Subcutaneous abdominal adipose tissue (tissue), 5 donors: ENCODE measurements at regions not wholly inside any gene's neighbourhood (a gene's known extent, or its start where the extent isn't known, plus 50 kb on each side); places are given as distances from the start of the nearest gene placed in this dataset.

Experiments used
- H3K27ac ChIP-seq: one replicate; pipeline ENCODE4 v1.7.0; 2013; ENCODE audit warnings: low read depth, mild to moderate bottlenecking, inconsistent platforms, low read length, moderate library complexity
- H3K27me3 ChIP-seq, 5 donors: one replicate each; pipeline ENCODE4 v1.7.0; 2013; ENCODE audit warnings: low read length in 5 of 5, inconsistent platforms in 1 of 5; ENCODE audit not compliant: control insufficient read depth in 5 of 5, insufficient read depth in 4 of 5
- H3K36me3 ChIP-seq, 5 donors: one replicate each; pipeline ENCODE4 v1.7.0; 2013; ENCODE audit warnings: low read length in 5 of 5; ENCODE audit not compliant: control insufficient read depth in 5 of 5, insufficient read depth in 5 of 5
- H3K4me1 ChIP-seq, 5 donors: one replicate each; pipeline ENCODE4 v1.7.0; 2013; ENCODE audit warnings: low read length in 5 of 5, mild to moderate bottlenecking in 3 of 5, moderate library complexity in 1 of 5; ENCODE audit not compliant: control insufficient read depth in 5 of 5, insufficient read depth in 5 of 5
- H3K4me3 ChIP-seq, 5 donors: one replicate each; pipeline ENCODE4 v1.7.0; 2013; ENCODE audit warnings: low read length in 5 of 5, low read depth in 1 of 5
- H3K9ac ChIP-seq, 5 donors: one replicate each; pipeline ENCODE4 v1.7.0; 2013; ENCODE audit warnings: low read length in 5 of 5, mild to moderate bottlenecking in 4 of 5, moderate library complexity in 3 of 5
- H3K9me3 ChIP-seq, 5 donors: one replicate each; pipeline ENCODE4 v1.7.0; 2013; ENCODE audit warnings: low read length in 5 of 5; ENCODE audit not compliant: control insufficient read depth in 5 of 5
- donor health status: healthy.
- donor health status: healthy.
- donor health status: healthy.
- donor health status: healthy.
- donor health status: healthy.

DNA sequence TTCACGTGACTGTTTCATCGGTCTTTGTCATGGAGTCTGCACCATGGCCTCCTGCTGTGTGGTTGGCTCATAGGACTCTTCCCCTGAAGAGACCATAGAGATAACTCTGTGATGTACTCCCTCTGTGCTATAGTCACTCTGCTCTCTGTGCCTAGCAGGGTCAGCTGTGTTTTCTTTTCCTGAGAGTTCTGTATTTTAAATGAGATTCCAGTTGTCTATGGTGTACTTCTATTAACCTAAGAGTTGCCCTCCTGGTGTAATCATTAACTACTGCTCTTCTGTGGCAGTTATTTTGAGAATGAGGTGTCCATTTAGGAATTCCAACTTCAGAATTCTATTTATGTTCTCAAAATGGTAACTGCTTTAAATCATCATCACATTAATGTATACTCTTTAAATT, 114.5 kb upstream of the ARPP21 start:
- no peaks in the 10 kb centered on the region for H3K27me3 ChIP-seq
- no peaks in the 10 kb centered on the region for H3K36me3 ChIP-seq
- no peak overlapping the region for H3K9ac ChIP-seq
- H3K4me1 ChIP-seq: peaks cover 0 to 4% (median 0%) of the 10 kb centered on the region in 5 donors
- no peaks in the 10 kb centered on the region for H3K9me3 ChIP-seq
- H3K27ac ChIP-seq: no peak overlapping the region
- no peak overlapping the region for H3K4me3 ChIP-seq

DNA sequence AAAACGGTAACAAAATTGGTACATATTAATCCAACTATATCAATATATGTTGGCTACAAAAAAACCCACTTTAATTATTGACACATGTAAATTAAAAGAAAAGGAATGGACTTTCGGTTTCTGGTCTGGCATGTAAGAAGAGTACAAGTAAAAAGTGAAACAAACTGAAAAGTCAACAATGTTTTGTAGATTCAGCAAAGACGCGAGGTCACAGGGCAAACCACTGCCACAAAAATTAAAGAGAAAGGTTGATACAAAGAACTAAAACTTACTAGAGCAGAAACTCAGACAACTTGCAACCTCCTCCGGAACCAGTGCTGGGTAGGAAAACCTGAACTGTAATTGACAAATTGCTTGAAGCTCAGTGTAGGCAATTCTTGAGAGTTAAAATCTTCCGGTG, 110.6 kb upstream of the ARPP21 start:
- Histone ChIP-seq H3K9me3 (no peaks in the 10 kb centered on the region), H3K4me3 (no peak overlapping the region), H3K27me3 (no peaks in the 10 kb centered on the region), H3K9ac (no peak overlapping the region), H3K27ac (no peak overlapping the region), H3K36me3 (no peaks in the 10 kb centered on the region), H3K4me1 (peaks cover 0 to 4% (median 0%) of the 10 kb centered on the region in 5 donors)

DNA sequence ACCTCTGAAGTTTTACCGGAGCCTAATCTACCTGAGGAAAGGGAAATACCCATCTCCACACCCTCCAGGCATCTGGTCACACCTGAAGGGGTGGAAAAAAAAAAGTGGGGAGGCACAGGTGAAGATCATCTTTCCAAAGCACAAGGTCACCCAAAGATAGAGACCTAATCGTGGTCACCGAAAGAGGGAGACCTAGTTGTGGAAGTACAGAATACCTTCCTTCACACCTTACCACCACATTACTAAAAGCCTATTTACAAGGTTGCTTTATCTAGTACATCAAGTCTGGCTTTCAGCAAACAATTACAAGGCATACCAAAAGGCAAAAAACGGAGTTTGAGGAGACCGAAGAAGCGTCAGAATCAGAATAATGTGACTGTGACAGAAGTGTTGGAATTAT, 110.0 kb upstream of the ARPP21 start:
- H3K4me3 ChIP-seq: no peak overlapping the region
- no peak overlapping the region for H3K9ac ChIP-seq
- H3K9me3 ChIP-seq: no peaks in the 10 kb centered on the region
- H3K27me3 ChIP-seq: no peaks in the 10 kb centered on the region
- H3K27ac ChIP-seq: no peak overlapping the region
- no peaks in the 10 kb centered on the region for H3K4me1 ChIP-seq
- H3K36me3 ChIP-seq: no peaks in the 10 kb centered on the region

DNA sequence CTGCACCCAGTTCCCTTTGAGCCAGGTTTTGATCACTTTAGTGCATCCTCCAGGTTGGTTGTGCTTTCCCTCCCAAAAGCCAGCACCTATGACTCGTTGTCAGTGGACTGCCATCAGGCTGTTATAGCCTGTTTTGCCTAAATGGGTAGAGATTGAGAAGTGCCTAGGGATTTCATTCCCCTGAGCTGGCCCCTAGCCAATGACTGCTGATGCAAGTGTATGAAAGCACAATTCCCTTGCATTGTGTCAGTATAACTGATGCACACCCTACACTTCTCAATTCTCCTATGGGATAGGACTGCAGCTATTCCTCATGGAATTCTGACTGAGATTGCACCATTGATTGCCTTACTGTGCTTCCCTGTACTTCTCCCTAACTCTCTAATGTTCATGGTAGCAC, 102.1 kb upstream of the ARPP21 start:
- Histone ChIP-seq H3K36me3 (no peaks in the 10 kb centered on the region), H3K27ac (no peak overlapping the region), H3K4me1 (no peaks in the 10 kb centered on the region), H3K9ac (no peak overlapping the region), H3K4me3 (no peak overlapping the region), H3K27me3 (no peaks in the 10 kb centered on the region), H3K9me3 (no peaks in the 10 kb centered on the region)

DNA sequence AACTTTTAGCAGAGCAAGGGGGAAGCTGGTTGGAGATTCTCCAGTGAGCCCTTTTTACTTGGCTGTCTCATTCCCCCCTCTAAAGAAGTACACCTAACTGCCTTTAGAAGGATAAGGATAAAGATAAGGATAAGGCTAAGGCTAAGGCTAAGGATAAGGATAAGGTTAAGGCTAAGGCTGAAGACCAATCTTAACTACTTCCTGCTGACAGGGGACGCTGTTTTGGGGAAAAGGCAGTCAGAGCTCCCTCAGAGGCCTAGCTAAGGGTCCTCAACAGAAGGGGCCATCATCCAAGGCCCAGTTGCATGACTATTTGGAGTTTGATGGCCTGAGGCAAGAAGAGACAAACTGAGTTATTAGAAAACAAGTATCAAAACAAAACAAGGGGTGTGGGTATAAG, 94.3 kb upstream of the ARPP21 start:
- Histone ChIP-seq H3K27ac (no peak overlapping the region), H3K36me3 (no peaks in the 10 kb centered on the region), H3K9ac (no peak overlapping the region), H3K4me3 (no peak overlapping the region), H3K9me3 (no peaks in the 10 kb centered on the region), H3K4me1 (peaks cover 0 to 8% (median 0%) of the 10 kb centered on the region in 5 donors), H3K27me3 (no peaks in the 10 kb centered on the region)

DNA sequence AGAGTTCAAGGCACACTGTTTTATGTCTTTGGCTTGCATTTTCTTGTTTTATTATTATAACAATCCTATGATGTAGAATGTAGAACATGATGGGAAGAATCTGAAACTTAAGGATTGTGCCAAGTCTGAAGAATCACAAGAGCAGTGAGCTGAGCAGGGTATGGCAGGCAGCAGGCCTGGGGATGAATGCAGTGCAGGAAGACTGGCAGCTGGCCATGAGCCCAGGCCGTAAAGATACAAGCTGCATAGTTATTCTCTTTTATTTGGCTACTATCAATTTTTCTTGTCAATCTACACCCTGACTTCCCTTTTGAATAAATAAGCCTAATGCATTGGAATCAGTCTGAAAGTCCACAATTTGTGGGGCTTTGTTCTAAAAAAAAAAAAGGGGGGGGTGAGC, 89.6 kb upstream of the ARPP21 start:
- H3K4me1 ChIP-seq: peaks cover 0 to 8% (median 0%) of the 10 kb centered on the region in 5 donors
- H3K27ac ChIP-seq: no peak overlapping the region
- H3K9ac ChIP-seq: no peak overlapping the region
- no peaks in the 10 kb centered on the region for H3K9me3 ChIP-seq
- no peaks in the 10 kb centered on the region for H3K27me3 ChIP-seq
- H3K36me3 ChIP-seq: no peaks in the 10 kb centered on the region
- no peak overlapping the region for H3K4me3 ChIP-seq

DNA sequence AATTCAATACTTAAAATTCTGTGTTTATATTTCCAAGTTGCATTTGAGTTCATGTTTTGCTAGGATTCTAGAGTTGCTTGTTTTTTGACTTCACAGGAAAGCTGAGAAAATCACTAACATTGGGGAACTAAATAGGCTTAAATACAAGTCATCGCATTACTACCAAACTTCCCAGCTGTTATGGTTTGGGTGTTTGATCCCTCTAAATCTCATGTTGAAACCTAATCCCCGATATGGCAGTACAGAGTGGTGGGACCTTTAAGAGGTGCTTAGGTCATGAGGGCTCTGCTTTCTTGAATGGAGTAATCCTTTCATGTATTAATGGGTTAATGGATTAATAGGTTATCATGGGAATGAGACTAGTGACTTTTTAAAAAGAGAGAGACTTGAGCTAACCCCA, 77.2 kb upstream of the ARPP21 start:
- Histone ChIP-seq H3K27me3 (no peaks in the 10 kb centered on the region), H3K9ac (no peak overlapping the region), H3K27ac (no peak overlapping the region), H3K4me3 (no peak overlapping the region), H3K4me1 (peaks cover 0 to 10% (median 0%) of the 10 kb centered on the region in 5 donors), H3K9me3 (peaks cover 0 to 18% (median 11%) of the 10 kb centered on the region in 5 donors), H3K36me3 (no peaks in the 10 kb centered on the region)

DNA sequence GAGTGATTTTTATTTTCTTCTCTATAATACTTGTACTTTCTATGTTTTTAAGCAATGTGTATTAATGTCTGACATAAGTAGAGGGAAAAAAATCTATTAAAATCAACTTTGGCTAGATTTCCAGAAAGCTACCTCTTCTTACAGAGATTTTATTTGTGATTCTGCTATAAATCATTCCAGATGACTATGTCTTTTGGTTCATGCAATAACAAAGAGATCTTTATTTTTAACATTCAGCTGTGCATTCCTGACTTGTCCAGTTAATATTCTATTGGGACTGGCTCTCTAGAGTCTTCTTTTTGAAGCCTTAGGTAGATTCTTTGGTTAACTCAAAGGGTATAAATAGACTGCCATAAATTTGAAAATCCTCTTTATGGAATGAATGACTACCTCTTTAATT, 74.3 kb upstream of the ARPP21 start:
- Histone ChIP-seq H3K9me3 (peaks cover 0 to 3% (median 0%) of the 10 kb centered on the region in 5 donors), H3K4me3 (no peak overlapping the region), H3K4me1 (peaks cover 0 to 10% (median 0%) of the 10 kb centered on the region in 5 donors), H3K36me3 (no peaks in the 10 kb centered on the region), H3K9ac (no peak overlapping the region), H3K27me3 (no peaks in the 10 kb centered on the region), H3K27ac (no peak overlapping the region)
